OCI-LY7 (cell line): ENCODE measurements at regions not wholly inside any gene's neighbourhood (a gene's known extent, or its start where the extent isn't known, plus 50 kb on each side); places are given as distances from the start of the nearest gene placed in this dataset.

ENCODE experiments used
- EZH2phosphoT487 ChIP-seq: fragments of 200-600 bp; sonication (generic); IDR thresholded peaks from 2 replicates; pipeline ENCODE4 v1.6.1; 2018; ENCODE audit warnings: low read depth, borderline replicate concordance, mild to moderate bottlenecking, mixed run types, antibody characterized with exemption, low read length, moderate library complexity, mixed read lengths
- TF ChIP-seq, protein P1 (sequence below): fragments of 200-600 bp; sonication (generic); conservative IDR thresholded peaks from 2 replicates; pipeline ENCODE4 v1.5.1; 2014; ENCODE audit warnings: mild to moderate bottlenecking, antibody characterized with exemption, low read length, moderate library complexity, mixed read lengths

DNA sequence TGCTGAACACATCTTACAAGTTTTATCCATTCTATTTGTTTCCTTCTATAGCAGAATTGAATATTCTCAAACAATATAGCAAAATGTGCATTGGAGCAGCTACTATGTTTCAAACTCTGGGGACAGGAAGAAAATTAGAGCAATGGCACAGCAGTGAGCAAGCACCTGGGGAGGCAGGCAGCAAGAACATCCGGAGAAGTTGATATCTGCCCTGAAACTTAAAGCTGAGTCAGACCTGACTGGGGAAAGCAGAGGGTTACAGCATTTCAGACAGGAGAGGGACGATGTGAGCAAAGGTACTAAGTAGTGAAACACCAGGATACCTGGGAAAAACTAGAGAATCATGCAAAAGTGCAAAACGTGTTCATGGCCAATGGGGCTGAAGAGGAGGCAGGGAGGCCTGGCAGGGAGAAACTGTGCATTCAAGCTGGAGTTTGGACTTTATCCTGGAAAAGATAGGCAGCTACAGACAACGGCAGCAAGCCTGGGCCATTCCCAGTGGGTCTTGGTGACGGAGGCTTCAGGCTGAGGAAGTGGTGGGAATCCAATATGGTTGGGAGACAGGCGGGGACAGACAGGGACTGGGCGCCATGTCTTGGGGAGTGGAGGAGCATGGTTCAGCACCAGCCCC lies 118.0 kb upstream of the CDKN3 start:
- TF ChIP-seq, protein P1, sequence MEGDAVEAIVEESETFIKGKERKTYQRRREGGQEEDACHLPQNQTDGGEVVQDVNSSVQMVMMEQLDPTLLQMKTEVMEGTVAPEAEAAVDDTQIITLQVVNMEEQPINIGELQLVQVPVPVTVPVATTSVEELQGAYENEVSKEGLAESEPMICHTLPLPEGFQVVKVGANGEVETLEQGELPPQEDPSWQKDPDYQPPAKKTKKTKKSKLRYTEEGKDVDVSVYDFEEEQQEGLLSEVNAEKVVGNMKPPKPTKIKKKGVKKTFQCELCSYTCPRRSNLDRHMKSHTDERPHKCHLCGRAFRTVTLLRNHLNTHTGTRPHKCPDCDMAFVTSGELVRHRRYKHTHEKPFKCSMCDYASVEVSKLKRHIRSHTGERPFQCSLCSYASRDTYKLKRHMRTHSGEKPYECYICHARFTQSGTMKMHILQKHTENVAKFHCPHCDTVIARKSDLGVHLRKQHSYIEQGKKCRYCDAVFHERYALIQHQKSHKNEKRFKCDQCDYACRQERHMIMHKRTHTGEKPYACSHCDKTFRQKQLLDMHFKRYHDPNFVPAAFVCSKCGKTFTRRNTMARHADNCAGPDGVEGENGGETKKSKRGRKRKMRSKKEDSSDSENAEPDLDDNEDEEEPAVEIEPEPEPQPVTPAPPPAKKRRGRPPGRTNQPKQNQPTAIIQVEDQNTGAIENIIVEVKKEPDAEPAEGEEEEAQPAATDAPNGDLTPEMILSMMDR = no peak
- no peak for TF ChIP-seq EZH2phosphoT487
